ENCODE measurements at regions not wholly inside any gene's neighbourhood (a gene's known extent, or its start where the extent isn't known, plus 50 kb on each side); places are given as distances from the start of the nearest gene placed in this dataset.

DNA sequence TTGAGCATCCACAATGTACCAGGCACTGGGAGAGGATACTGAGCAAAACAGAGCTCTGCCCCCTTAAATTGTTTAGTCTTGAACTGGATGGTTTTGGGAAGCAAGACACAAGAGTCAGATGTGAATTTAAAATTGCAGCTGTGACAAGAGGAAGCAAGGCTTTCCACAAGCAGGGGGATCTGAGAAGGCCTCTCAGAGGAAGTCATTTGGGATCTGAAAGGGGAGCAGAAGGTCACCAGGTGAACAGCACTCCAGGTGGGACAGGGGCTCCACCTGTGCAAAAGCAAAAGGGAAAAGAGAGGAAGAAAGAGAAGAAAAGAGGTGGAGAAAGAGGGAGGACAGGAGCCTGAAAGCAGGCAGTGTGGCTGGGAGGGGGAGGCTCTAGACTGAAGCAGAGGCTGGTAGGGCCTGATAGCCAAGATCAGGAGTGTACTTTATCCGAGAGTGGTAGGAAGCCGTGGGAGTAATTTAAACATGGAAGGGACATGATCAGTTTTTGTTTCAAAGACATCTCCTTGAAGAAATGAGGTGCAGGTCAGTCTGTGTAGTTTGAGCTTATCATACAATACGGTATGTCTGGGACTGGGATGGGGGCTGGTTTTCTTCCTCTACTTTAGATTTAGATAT, 76.1 kb upstream of the DUSP5 start:
- TF ChIP-seq, protein P1, sequence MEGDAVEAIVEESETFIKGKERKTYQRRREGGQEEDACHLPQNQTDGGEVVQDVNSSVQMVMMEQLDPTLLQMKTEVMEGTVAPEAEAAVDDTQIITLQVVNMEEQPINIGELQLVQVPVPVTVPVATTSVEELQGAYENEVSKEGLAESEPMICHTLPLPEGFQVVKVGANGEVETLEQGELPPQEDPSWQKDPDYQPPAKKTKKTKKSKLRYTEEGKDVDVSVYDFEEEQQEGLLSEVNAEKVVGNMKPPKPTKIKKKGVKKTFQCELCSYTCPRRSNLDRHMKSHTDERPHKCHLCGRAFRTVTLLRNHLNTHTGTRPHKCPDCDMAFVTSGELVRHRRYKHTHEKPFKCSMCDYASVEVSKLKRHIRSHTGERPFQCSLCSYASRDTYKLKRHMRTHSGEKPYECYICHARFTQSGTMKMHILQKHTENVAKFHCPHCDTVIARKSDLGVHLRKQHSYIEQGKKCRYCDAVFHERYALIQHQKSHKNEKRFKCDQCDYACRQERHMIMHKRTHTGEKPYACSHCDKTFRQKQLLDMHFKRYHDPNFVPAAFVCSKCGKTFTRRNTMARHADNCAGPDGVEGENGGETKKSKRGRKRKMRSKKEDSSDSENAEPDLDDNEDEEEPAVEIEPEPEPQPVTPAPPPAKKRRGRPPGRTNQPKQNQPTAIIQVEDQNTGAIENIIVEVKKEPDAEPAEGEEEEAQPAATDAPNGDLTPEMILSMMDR (conservative IDR thresholded peaks at IDR 0.05; ENCODE audit: low read depth in 2 of 2), result no peak
- no peak for TF ChIP-seq POLR2AphosphoS5 (IDR thresholded peaks at IDR 0.05; ENCODE audit: low read depth)
- no peak for TF ChIP-seq CREB1 (CRISPR knock-in tag; IDR thresholded peaks at IDR 0.05; ENCODE audit: low read depth)
- no peak for TF ChIP-seq EZH2 (IDR thresholded peaks at IDR 0.05; ENCODE audit: low read depth, unreplicated experiment)
- TF ChIP-seq, protein P2, sequence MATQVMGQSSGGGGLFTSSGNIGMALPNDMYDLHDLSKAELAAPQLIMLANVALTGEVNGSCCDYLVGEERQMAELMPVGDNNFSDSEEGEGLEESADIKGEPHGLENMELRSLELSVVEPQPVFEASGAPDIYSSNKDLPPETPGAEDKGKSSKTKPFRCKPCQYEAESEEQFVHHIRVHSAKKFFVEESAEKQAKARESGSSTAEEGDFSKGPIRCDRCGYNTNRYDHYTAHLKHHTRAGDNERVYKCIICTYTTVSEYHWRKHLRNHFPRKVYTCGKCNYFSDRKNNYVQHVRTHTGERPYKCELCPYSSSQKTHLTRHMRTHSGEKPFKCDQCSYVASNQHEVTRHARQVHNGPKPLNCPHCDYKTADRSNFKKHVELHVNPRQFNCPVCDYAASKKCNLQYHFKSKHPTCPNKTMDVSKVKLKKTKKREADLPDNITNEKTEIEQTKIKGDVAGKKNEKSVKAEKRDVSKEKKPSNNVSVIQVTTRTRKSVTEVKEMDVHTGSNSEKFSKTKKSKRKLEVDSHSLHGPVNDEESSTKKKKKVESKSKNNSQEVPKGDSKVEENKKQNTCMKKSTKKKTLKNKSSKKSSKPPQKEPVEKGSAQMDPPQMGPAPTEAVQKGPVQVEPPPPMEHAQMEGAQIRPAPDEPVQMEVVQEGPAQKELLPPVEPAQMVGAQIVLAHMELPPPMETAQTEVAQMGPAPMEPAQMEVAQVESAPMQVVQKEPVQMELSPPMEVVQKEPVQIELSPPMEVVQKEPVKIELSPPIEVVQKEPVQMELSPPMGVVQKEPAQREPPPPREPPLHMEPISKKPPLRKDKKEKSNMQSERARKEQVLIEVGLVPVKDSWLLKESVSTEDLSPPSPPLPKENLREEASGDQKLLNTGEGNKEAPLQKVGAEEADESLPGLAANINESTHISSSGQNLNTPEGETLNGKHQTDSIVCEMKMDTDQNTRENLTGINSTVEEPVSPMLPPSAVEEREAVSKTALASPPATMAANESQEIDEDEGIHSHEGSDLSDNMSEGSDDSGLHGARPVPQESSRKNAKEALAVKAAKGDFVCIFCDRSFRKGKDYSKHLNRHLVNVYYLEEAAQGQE (IDR thresholded peaks at IDR 0.05; ENCODE audit: unreplicated experiment), result no peak
- no peak for TF ChIP-seq ZNF114 (CRISPR knock-in tag; IDR thresholded peaks at IDR 0.05)
- no peak for TF ChIP-seq EZH2phosphoT487 (IDR thresholded peaks at IDR 0.05; ENCODE audit: unreplicated experiment)
- TF ChIP-seq, protein P3, sequence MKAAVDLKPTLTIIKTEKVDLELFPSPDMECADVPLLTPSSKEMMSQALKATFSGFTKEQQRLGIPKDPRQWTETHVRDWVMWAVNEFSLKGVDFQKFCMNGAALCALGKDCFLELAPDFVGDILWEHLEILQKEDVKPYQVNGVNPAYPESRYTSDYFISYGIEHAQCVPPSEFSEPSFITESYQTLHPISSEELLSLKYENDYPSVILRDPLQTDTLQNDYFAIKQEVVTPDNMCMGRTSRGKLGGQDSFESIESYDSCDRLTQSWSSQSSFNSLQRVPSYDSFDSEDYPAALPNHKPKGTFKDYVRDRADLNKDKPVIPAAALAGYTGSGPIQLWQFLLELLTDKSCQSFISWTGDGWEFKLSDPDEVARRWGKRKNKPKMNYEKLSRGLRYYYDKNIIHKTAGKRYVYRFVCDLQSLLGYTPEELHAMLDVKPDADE (IDR thresholded peaks at IDR 0.05), result no peak
- TF ChIP-seq, protein P4, sequence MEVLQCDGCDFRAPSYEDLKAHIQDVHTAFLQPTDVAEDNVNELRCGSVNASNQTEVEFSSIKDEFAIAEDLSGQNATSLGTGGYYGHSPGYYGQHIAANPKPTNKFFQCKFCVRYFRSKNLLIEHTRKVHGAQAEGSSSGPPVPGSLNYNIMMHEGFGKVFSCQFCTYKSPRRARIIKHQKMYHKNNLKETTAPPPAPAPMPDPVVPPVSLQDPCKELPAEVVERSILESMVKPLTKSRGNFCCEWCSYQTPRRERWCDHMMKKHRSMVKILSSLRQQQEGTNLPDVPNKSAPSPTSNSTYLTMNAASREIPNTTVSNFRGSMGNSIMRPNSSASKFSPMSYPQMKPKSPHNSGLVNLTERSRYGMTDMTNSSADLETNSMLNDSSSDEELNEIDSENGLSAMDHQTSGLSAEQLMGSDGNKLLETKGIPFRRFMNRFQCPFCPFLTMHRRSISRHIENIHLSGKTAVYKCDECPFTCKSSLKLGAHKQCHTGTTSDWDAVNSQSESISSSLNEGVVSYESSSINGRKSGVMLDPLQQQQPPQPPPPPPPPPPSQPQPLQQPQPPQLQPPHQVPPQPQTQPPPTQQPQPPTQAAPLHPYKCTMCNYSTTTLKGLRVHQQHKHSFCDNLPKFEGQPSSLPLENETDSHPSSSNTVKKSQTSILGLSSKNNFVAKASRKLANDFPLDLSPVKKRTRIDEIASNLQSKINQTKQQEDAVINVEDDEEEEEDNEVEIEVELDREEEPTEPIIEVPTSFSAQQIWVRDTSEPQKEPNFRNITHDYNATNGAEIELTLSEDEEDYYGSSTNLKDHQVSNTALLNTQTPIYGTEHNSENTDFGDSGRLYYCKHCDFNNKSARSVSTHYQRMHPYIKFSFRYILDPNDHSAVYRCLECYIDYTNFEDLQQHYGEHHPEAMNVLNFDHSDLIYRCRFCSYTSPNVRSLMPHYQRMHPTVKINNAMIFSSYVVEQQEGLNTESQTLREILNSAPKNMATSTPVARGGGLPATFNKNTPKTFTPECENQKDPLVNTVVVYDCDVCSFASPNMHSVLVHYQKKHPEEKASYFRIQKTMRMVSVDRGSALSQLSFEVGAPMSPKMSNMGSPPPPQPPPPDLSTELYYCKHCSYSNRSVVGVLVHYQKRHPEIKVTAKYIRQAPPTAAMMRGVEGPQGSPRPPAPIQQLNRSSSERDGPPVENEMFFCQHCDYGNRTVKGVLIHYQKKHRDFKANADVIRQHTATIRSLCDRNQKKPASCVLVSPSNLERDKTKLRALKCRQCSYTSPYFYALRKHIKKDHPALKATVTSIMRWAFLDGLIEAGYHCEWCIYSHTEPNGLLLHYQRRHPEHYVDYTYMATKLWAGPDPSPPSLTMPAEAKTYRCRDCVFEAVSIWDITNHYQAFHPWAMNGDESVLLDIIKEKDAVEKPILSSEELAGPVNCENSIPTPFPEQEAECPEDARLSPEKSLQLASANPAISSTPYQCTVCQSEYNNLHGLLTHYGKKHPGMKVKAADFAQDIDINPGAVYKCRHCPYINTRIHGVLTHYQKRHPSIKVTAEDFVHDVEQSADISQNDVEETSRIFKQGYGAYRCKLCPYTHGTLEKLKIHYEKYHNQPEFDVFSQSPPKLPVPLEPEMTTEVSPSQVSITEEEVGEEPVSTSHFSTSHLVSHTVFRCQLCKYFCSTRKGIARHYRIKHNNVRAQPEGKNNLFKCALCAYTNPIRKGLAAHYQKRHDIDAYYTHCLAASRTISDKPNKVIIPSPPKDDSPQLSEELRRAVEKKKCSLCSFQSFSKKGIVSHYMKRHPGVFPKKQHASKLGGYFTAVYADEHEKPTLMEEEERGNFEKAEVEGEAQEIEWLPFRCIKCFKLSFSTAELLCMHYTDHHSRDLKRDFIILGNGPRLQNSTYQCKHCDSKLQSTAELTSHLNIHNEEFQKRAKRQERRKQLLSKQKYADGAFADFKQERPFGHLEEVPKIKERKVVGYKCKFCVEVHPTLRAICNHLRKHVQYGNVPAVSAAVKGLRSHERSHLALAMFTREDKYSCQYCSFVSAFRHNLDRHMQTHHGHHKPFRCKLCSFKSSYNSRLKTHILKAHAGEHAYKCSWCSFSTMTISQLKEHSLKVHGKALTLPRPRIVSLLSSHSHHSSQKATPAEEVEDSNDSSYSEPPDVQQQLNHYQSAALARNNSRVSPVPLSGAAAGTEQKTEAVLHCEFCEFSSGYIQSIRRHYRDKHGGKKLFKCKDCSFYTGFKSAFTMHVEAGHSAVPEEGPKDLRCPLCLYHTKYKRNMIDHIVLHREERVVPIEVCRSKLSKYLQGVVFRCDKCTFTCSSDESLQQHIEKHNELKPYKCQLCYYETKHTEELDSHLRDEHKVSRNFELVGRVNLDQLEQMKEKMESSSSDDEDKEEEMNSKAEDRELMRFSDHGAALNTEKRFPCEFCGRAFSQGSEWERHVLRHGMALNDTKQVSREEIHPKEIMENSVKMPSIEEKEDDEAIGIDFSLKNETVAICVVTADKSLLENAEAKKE (CRISPR knock-in tag; IDR thresholded peaks at IDR 0.05), result no peak
- no peak for TF ChIP-seq JUNB (IDR thresholded peaks at IDR 0.05; ENCODE audit: unreplicated experiment)
- no peak for TF ChIP-seq ZNF331 (CRISPR knock-in tag; IDR thresholded peaks at IDR 0.05; ENCODE audit: low read depth)
- TF ChIP-seq STAT1 (IDR thresholded peaks at IDR 0.05; ENCODE audit: unreplicated experiment), result no peak

Measured in GM23338 (cell line).